Coronary artery (tissue), 2 donors: ENCODE measurements at regions not wholly inside any gene's neighbourhood (a gene's known extent, or its start where the extent isn't known, plus 50 kb on each side); places are given as distances from the start of the nearest gene placed in this dataset.
"Not testable (repeated sequence)": the region's sequence is repeated elsewhere in the genome, so short reads cannot be mapped to it uniquely, and the experiment has no call there.

ENCODE experiments used
- DNase-seq: peaks from one replicate; pipeline ENCODE4 v3.0.0-alpha.2; 2017; ENCODE audit warnings: low spot score
- H3K27ac ChIP-seq, 2 donors: fragments of 200-600 bp; sonication (generic); one replicate each; pipeline ENCODE4 v1.5.1; 2016 to 2019
- H3K4me3 ChIP-seq: fragments of 200-600 bp; sonication (generic); 2 replicates; pipeline ENCODE4 v1.5.1; 2016; ENCODE audit warnings: mild to moderate bottlenecking, moderate library complexity

- not testable (repeated sequence) for H3K4me3 ChIP-seq, DNase-seq, H3K27ac ChIP-seq
Observed at GRCh38 chr4:9110700-9111099, 59.5 kb upstream of the FAM90A26 start.

GRCh38 chr4:9103148-9103524 lies 67.1 kb upstream of the FAM90A26 start:
- H3K4me3 ChIP-seq, DNase-seq, H3K27ac ChIP-seq: not testable (repeated sequence)

GRCh38 chr4:9102471-9103147 lies 67.6 kb upstream of the FAM90A26 start:
- H3K4me3 ChIP-seq: not testable (repeated sequence)

GRCh38 chr4:9096330-9096729 lies 73.9 kb upstream of the FAM90A26 start:
- not testable (repeated sequence) for H3K27ac ChIP-seq, DNase-seq, H3K4me3 ChIP-seq

More at GRCh38 chr4:9102471-9103147, 67.6 kb upstream of the FAM90A26 start:
- H3K27ac ChIP-seq, DNase-seq: not testable (repeated sequence)

- DNase-seq, H3K27ac ChIP-seq: not testable (repeated sequence)
Observed at GRCh38 chr4:9078796-9079195, 91.4 kb upstream of the FAM90A26 start.

GRCh38 chr4:9076974-9077373 lies 93.2 kb upstream of the FAM90A26 start:
- not testable (repeated sequence) for H3K4me3 ChIP-seq

More at GRCh38 chr4:9078796-9079195, 91.4 kb upstream of the FAM90A26 start:
- H3K4me3 ChIP-seq: not testable (repeated sequence)

GRCh38 chr4:9076486-9076885 lies 93.7 kb upstream of the FAM90A26 start:
- H3K4me3 ChIP-seq, H3K27ac ChIP-seq, DNase-seq: not testable (repeated sequence)

More at GRCh38 chr4:9076974-9077373, 93.2 kb upstream of the FAM90A26 start:
- not testable (repeated sequence) for H3K27ac ChIP-seq, DNase-seq

- not testable (repeated sequence) for H3K4me3 ChIP-seq, H3K27ac ChIP-seq, DNase-seq
Observed at GRCh38 chr4:9073371-9073770, 96.8 kb upstream of the FAM90A26 start.

GRCh38 chr4:9072521-9073220 lies 97.5 kb upstream of the FAM90A26 start:
- DNase-seq, H3K27ac ChIP-seq, H3K4me3 ChIP-seq: not testable (repeated sequence)

GRCh38 chr4:9067923-9068322 lies 102.3 kb upstream of the FAM90A26 start:
- not testable (repeated sequence) for H3K27ac ChIP-seq, DNase-seq, H3K4me3 ChIP-seq

GRCh38 chr4:9063612-9064011 lies 106.6 kb upstream of the FAM90A26 start:
- H3K27ac ChIP-seq, DNase-seq, H3K4me3 ChIP-seq: not testable (repeated sequence)

- not testable (repeated sequence) for DNase-seq, H3K27ac ChIP-seq, H3K4me3 ChIP-seq
Observed at GRCh38 chr4:9024866-9025265, 145.3 kb upstream of the FAM90A26 start.

- not testable (repeated sequence) for H3K4me3 ChIP-seq, DNase-seq, H3K27ac ChIP-seq
Observed at GRCh38 chr4:9009792-9010191, 138.2 kb upstream of the HMX1 start.

- H3K4me3 ChIP-seq, DNase-seq, H3K27ac ChIP-seq: not testable (repeated sequence)
Observed at GRCh38 chr4:9008407-9008806, 136.8 kb upstream of the HMX1 start.

- DNase-seq, H3K27ac ChIP-seq: not testable (repeated sequence)
- H3K4me3 ChIP-seq: peak overlapping the region; percentile 69
Observed at GRCh38 chr4:9001153-9001552, 129.5 kb upstream of the HMX1 start.
